NCI-H1436 (cell line): ENCODE measurements at regions not wholly inside any gene's neighbourhood (a gene's known extent, or its start where the extent isn't known, plus 50 kb on each side); places are given as distances from the start of the nearest gene placed in this dataset.
"Not testable (repeated sequence)": the region's sequence is repeated elsewhere in the genome, so short reads cannot be mapped to it uniquely, and the experiment has no call there.

ENCODE experiments used
- DNase-seq: peaks from one replicate; lab custom pipeline; 2025; lab: John Stamatoyannopoulos, UW

GRCh38 chrX:83749736-83750135 lies 111.2 kb upstream of the CYLC1 start:
- DNase-seq: not testable (repeated sequence)

GRCh38 chrX:83750451-83750850 lies 110.5 kb upstream of the CYLC1 start:
- not testable (repeated sequence) for DNase-seq

- DNase-seq: peak; percentile 21
Measured at GRCh38 chrX:83759872-83760271, 101.1 kb upstream of the CYLC1 start.

GRCh38 chrX:83771664-83772063 lies 89.3 kb upstream of the CYLC1 start:
- DNase-seq: no peak
